ENCODE measurements at regions not wholly inside any gene's neighbourhood (a gene's known extent, or its start where the extent isn't known, plus 50 kb on each side); places are given as distances from the start of the nearest gene placed in this dataset.
A peak's percentile ranks its signal among the peaks of the same experiment; 100 is the strongest.
"Not testable (repeated sequence)": the region's sequence is repeated elsewhere in the genome, so short reads cannot be mapped to it uniquely, and the experiment has no call there.

GRCh38 chr12:90542852-90543251 lies 412.1 kb downstream of the CCER1 start:
- H3K4me1 ChIP-seq (ENCODE audit: control insufficient read depth, insufficient read depth, low read length); H3K4me2 ChIP-seq (ENCODE audit: low read length); H3K9me3 ChIP-seq (replicated peaks; ENCODE audit: low read length); H3K9ac ChIP-seq (ENCODE audit: low read depth, low read length); H3K36me3 ChIP-seq (ENCODE audit: insufficient read depth, low read length); H3K4me3 ChIP-seq (ENCODE audit: low read length); H3K27me3 ChIP-seq (ENCODE audit: control insufficient read depth, insufficient read depth, low read length): not testable (repeated sequence)

- not testable (repeated sequence) for H3K27me3 ChIP-seq (ENCODE audit: control insufficient read depth, insufficient read depth, low read length); H3K9ac ChIP-seq (ENCODE audit: low read depth, low read length); H3K9me3 ChIP-seq (replicated peaks; ENCODE audit: low read length); H3K36me3 ChIP-seq (ENCODE audit: insufficient read depth, low read length); H3K4me2 ChIP-seq (ENCODE audit: low read length); H3K4me3 ChIP-seq (ENCODE audit: low read length); H3K4me1 ChIP-seq (ENCODE audit: control insufficient read depth, insufficient read depth, low read length)
Measured at GRCh38 chr12:90533828-90534227, 421.1 kb downstream of the CCER1 start.

- Histone ChIP-seq H3K4me3 (ENCODE audit: low read length) (no peak overlapping the region), H3K4me1 (ENCODE audit: control insufficient read depth, insufficient read depth, low read length) (peaks cover 3% of the 10 kb centered on the region), H3K9ac (ENCODE audit: low read depth, low read length) (no peak overlapping the region), H3K4me2 (ENCODE audit: low read length) (no peak overlapping the region), H3K27me3 (ENCODE audit: control insufficient read depth, insufficient read depth, low read length) (no peaks in the 10 kb centered on the region), H3K9me3 (replicated peaks; ENCODE audit: low read length) (no peaks in the 10 kb centered on the region), H3K36me3 (ENCODE audit: insufficient read depth, low read length) (no peaks in the 10 kb centered on the region)
Measured at GRCh38 chr12:90520002-90520734, 434.8 kb downstream of the CCER1 start.

- H3K9me3 ChIP-seq (replicated peaks; ENCODE audit: low read length) = no peaks in the 10 kb centered on the region
- peaks cover 11% of the 10 kb centered on the region for H3K4me1 ChIP-seq (ENCODE audit: control insufficient read depth, insufficient read depth, low read length)
- H3K9ac ChIP-seq (ENCODE audit: low read depth, low read length) = no peak overlapping the region
- no peaks in the 10 kb centered on the region for H3K27me3 ChIP-seq (ENCODE audit: control insufficient read depth, insufficient read depth, low read length)
- H3K4me2 ChIP-seq (ENCODE audit: low read length) = no peak overlapping the region
- no peak overlapping the region for H3K4me3 ChIP-seq (ENCODE audit: low read length)
- no peaks in the 10 kb centered on the region for H3K36me3 ChIP-seq (ENCODE audit: insufficient read depth, low read length)
Measured at GRCh38 chr12:90519285-90519684, 435.7 kb downstream of the CCER1 start.

GRCh38 chr12:90515199-90516175 lies 439.5 kb downstream of the CCER1 start:
- H3K9me3 ChIP-seq (replicated peaks; ENCODE audit: low read length) = no peaks in the 10 kb centered on the region
- no peaks in the 10 kb centered on the region for H3K36me3 ChIP-seq (ENCODE audit: insufficient read depth, low read length)
- H3K4me3 ChIP-seq (ENCODE audit: low read length) = no peak overlapping the region
- peaks cover 22% of the 10 kb centered on the region for H3K4me1 ChIP-seq (ENCODE audit: control insufficient read depth, insufficient read depth, low read length)
- peak overlapping the region; percentile 20 for H3K4me2 ChIP-seq (ENCODE audit: low read length)
- H3K9ac ChIP-seq (ENCODE audit: low read depth, low read length) = no peak overlapping the region
- no peaks in the 10 kb centered on the region for H3K27me3 ChIP-seq (ENCODE audit: control insufficient read depth, insufficient read depth, low read length)

GRCh38 chr12:90514325-90514724 lies 440.7 kb downstream of the CCER1 start:
- no peak overlapping the region for H3K9ac ChIP-seq (ENCODE audit: low read depth, low read length)
- H3K4me3 ChIP-seq (ENCODE audit: low read length) = no peak overlapping the region
- H3K9me3 ChIP-seq (replicated peaks; ENCODE audit: low read length) = no peaks in the 10 kb centered on the region
- H3K27me3 ChIP-seq (ENCODE audit: control insufficient read depth, insufficient read depth, low read length) = no peaks in the 10 kb centered on the region
- H3K36me3 ChIP-seq (ENCODE audit: insufficient read depth, low read length) = no peaks in the 10 kb centered on the region
- H3K4me1 ChIP-seq (ENCODE audit: control insufficient read depth, insufficient read depth, low read length) = peaks cover 24% of the 10 kb centered on the region
- H3K4me2 ChIP-seq (ENCODE audit: low read length) = no peak overlapping the region

- Histone ChIP-seq H3K27me3 (ENCODE audit: control insufficient read depth, insufficient read depth, low read length) (no peaks in the 10 kb centered on the region), H3K4me3 (ENCODE audit: low read length) (no peak overlapping the region), H3K9ac (ENCODE audit: low read depth, low read length) (no peak overlapping the region), H3K9me3 (replicated peaks; ENCODE audit: low read length) (no peaks in the 10 kb centered on the region), H3K4me2 (ENCODE audit: low read length) (no peak overlapping the region), H3K36me3 (ENCODE audit: insufficient read depth, low read length) (no peaks in the 10 kb centered on the region), H3K4me1 (ENCODE audit: control insufficient read depth, insufficient read depth, low read length) (peaks cover 24% of the 10 kb centered on the region)
Measured at GRCh38 chr12:90512518-90512917, 442.5 kb downstream of the CCER1 start.

- no peak overlapping the region for H3K4me3 ChIP-seq (ENCODE audit: low read length)
- no peaks in the 10 kb centered on the region for H3K36me3 ChIP-seq (ENCODE audit: insufficient read depth, low read length)
- no peaks in the 10 kb centered on the region for H3K9me3 ChIP-seq (replicated peaks; ENCODE audit: low read length)
- H3K27me3 ChIP-seq (ENCODE audit: control insufficient read depth, insufficient read depth, low read length) = no peaks in the 10 kb centered on the region
- H3K4me1 ChIP-seq (ENCODE audit: control insufficient read depth, insufficient read depth, low read length) = peaks cover 24% of the 10 kb centered on the region
- no peak overlapping the region for H3K9ac ChIP-seq (ENCODE audit: low read depth, low read length)
- no peak overlapping the region for H3K4me2 ChIP-seq (ENCODE audit: low read length)
Measured at GRCh38 chr12:90510948-90511347, 444.0 kb downstream of the CCER1 start.

GRCh38 chr12:90504806-90505205 lies 450.2 kb downstream of the CCER1 start:
- Histone ChIP-seq H3K27me3 (ENCODE audit: control insufficient read depth, insufficient read depth, low read length) (no peaks in the 10 kb centered on the region), H3K4me3 (ENCODE audit: low read length) (no peak overlapping the region), H3K4me2 (ENCODE audit: low read length) (no peak overlapping the region), H3K36me3 (ENCODE audit: insufficient read depth, low read length) (no peaks in the 10 kb centered on the region), H3K9ac (ENCODE audit: low read depth, low read length) (no peak overlapping the region), H3K9me3 (replicated peaks; ENCODE audit: low read length) (no peaks in the 10 kb centered on the region), H3K4me1 (ENCODE audit: control insufficient read depth, insufficient read depth, low read length) (no peaks in the 10 kb centered on the region)

GRCh38 chr12:90502070-90502469 lies 452.9 kb downstream of the CCER1 start:
- no peaks in the 10 kb centered on the region for H3K9me3 ChIP-seq (replicated peaks; ENCODE audit: low read length)
- no peak overlapping the region for H3K4me2 ChIP-seq (ENCODE audit: low read length)
- H3K4me3 ChIP-seq (ENCODE audit: low read length) = no peak overlapping the region
- no peaks in the 10 kb centered on the region for H3K4me1 ChIP-seq (ENCODE audit: control insufficient read depth, insufficient read depth, low read length)
- H3K36me3 ChIP-seq (ENCODE audit: insufficient read depth, low read length) = no peaks in the 10 kb centered on the region
- H3K27me3 ChIP-seq (ENCODE audit: control insufficient read depth, insufficient read depth, low read length) = no peaks in the 10 kb centered on the region
- H3K9ac ChIP-seq (ENCODE audit: low read depth, low read length) = no peak overlapping the region

- Histone ChIP-seq H3K4me1 (ENCODE audit: control insufficient read depth, insufficient read depth, low read length) (no peaks in the 10 kb centered on the region), H3K36me3 (ENCODE audit: insufficient read depth, low read length) (no peaks in the 10 kb centered on the region), H3K4me3 (ENCODE audit: low read length) (no peak overlapping the region), H3K27me3 (ENCODE audit: control insufficient read depth, insufficient read depth, low read length) (no peaks in the 10 kb centered on the region), H3K9me3 (replicated peaks; ENCODE audit: low read length) (no peaks in the 10 kb centered on the region), H3K9ac (ENCODE audit: low read depth, low read length) (no peak overlapping the region), H3K4me2 (ENCODE audit: low read length) (no peak overlapping the region)
Measured at GRCh38 chr12:90501412-90501811, 453.6 kb downstream of the CCER1 start.
